Stimulated activated CD8-positive, alpha-beta memory T cell treated with anti-CD3 and anti-CD28 coated beads, Interleukin-12 subunit alpha, Interleukin-12 subunit beta, amount 100 ng/mL, for 1 hour (primary cell): ENCODE measurements at regions not wholly inside any gene's neighbourhood (a gene's known extent, or its start where the extent isn't known, plus 50 kb on each side); places are given as distances from the start of the nearest gene placed in this dataset.
A peak's percentile ranks its signal among the peaks of the same experiment; 100 is the strongest.

Source experiments
- DNase-seq: peaks from one replicate; pipeline ENCODE4 v3.0.0-alpha.2; 2020; ENCODE audit warnings: low read depth

DNA sequence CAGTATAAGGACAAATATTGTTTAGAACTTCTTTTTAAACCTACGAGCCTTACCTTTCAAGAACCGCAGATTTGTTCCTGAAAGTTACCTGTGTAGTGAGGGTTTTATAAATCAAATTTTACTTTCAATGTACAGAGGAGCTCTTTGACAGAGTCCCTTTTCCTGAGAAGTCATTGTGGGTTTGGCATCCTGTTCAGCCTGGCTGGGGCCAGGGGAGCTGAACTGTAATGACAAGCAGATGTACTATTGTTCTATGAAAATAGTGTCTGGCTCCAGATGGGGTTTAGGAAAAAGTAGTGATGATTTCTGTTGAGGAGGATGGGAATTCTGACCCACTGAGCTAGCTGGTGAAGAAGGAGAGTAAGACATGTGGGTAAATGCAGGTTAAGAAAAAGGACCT, 196.2 kb upstream of the PGRMC2 start:
- DNase-seq = no peak

- DNase-seq = no peak
These were observed 195.4 kb upstream of the PGRMC2 start for GRCh38 chr4:128483041-128483440.

- DNase-seq = no peak
These were observed 194.3 kb upstream of the PGRMC2 start for GRCh38 chr4:128481752-128482480.

GRCh38 chr4:128480945-128481344, 193.3 kb upstream of the PGRMC2 start:
- no peak for DNase-seq

DNA sequence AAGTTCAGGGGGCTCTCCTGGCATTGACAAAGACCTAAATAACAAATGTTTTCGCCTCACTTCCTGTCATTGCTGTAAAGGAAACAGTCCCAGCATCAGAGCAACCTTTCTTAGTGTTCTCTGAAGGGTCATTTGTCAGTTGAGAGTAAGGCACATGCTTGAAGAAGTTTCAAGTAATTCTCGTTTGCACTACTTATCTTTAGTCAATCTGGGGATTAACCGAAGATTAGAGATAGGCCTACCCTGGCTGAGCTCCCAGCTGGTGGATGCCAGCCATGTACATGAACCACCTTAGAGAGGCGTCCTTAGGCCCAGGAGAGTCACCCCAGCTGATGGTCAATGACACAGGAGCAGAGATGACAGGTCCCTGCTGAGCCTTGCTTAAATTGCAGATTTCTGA, 189.9 kb upstream of the PGRMC2 start:
- no peak for DNase-seq

GRCh38 chr4:128475597-128475996, 188.0 kb upstream of the PGRMC2 start:
- DNase-seq = no peak

GRCh38 chr4:128471576-128471975, 184.0 kb upstream of the PGRMC2 start:
- DNase-seq = no peak

- no peak for DNase-seq
These were observed 183.0 kb upstream of the PGRMC2 start for GRCh38 chr4:128470492-128471053.

GRCh38 chr4:128468123-128468989, 180.7 kb upstream of the PGRMC2 start:
- DNase-seq = no peak

GRCh38 chr4:128465523-128465922, 177.9 kb upstream of the PGRMC2 start:
- DNase-seq = no peak

DNA sequence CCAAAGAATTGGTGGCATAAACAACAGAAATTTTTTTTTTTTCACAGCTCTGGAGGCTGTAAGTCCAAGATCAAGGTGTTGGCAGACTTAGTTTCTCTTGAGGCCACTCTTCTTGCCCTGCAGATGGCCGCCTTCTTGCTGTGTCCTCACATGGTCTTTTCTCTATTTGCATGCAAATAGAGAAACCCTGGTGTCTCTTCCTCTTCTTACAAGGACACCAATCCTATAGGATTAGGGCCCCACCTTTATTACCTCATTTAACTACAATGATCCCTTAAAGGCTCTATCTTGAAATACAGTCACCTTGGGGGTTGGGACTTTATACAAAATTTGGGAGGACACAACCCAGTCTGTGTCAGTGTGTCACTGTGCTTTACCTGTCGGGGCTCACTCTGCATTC, 175.4 kb upstream of the PGRMC2 start:
- DNase-seq = no peak

- DNase-seq = no peak
These were observed 174.6 kb upstream of the PGRMC2 start for GRCh38 chr4:128462103-128462783.

GRCh38 chr4:128461291-128462102, 173.9 kb upstream of the PGRMC2 start:
- no peak for DNase-seq

DNA sequence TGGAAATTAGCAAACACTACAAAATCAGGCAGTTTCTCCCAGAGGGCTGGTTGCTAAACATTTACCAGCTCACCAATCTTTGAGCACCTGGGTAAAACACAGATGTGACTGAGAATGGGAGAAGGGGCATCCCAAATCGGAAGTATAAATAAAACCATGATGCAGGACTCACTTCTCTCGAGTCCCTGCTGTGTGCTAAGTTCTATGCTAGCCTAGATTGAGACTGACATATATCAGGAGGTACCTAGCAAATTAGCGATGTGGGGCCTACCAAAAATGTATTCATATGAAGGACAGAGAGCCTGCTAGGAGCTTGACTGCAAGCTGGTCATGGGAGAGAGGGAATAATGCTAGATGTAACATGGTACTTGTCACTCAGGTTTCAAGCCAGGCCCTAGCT, 171.9 kb upstream of the PGRMC2 start:
- DNase-seq = no peak

- no peak for DNase-seq
These were observed 171.2 kb upstream of the PGRMC2 start for GRCh38 chr4:128458816-128459215.

GRCh38 chr4:128457726-128458125, 170.1 kb upstream of the PGRMC2 start:
- no peak for DNase-seq

DNA sequence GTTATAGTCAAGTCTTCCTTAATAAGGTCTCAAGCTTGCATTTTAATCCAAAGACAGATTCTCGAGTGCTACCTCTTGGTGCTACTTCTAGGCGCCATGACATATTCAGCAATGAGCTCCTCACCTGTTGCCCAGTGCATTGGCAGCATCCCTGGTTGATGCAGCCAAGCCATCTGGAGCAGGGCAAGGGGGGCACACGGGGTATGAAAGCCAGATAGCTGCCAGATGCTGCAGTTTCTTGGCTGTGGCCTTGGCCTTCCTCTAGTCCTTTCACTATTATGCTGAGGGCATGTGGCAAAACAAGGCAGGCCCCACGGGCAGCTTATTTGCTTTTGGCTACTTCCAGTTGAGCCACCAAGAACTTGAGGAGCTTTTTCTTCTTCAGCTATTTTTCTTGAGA, 168.6 kb upstream of the PGRMC2 start:
- DNase-seq = no peak

GRCh38 chr4:128455480-128455879, 167.9 kb upstream of the PGRMC2 start:
- no peak for DNase-seq

- DNase-seq = no peak
These were observed 167.3 kb upstream of the PGRMC2 start for GRCh38 chr4:128454881-128455280.

DNA sequence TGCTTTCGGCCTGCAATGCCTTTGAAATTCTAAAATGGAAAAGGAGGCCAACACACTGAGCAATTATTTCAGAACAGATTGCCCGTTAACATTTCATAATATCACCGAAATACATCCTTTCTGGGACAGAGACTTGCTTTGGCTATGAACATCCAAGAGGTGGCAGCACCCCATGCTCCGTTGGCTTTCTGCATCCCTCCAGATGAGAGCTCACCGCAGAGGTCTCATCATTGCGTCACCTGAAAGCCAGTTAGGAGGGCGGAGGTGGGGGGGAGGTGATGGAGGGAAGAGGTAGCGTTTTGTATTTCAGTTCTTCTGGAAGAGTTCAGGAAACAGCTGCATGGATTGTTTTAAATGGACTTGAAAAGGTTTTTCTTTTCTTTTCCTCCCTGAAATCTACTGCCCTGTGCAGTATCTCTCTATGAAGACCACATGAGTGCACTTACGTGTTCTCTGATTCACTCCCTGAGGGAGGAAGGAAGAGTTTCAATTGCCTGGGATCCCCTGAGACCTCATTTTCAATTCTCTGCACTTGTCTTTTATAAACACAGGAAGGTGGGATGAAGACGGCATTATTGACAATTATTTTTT, 166.8 kb upstream of the PGRMC2 start:
- DNase-seq = peak; percentile 28

DNA sequence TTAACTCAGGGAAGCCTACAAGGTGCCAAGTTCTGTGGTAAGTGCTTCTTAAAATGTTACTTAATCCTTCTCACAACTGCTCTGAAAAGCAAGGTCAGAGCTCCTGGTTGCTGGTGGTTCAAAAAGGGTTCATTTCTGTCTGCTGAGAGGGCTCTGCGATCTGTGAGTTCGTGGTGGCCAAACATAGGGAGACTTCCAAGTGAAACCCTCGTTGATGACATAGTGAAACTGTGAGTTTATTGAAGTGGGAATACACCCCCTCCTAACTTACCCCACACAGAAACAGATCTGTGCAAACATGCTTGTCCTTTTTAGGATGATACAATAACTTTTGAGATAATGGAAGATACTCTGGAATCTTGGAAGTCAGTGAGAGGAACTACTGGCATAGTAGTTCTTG, 164.8 kb upstream of the PGRMC2 start:
- no peak for DNase-seq
